Suppressor macrophage (primary cell): ENCODE measurements at regions not wholly inside any gene's neighbourhood (a gene's known extent, or its start where the extent isn't known, plus 50 kb on each side); places are given as distances from the start of the nearest gene placed in this dataset.

Experiments
- DNase-seq, 4 experiments: peaks; one replicate each; pipeline ENCODE4 v3.0.0-alpha.2; 2020 to 2022

GRCh38 chr20:7087803-7088202 lies 320.3 kb downstream of the BMP2 start:
- no peak for DNase-seq

GRCh38 chr20:7090001-7090400 lies 322.5 kb downstream of the BMP2 start:
- DNase-seq: no peak

DNA sequence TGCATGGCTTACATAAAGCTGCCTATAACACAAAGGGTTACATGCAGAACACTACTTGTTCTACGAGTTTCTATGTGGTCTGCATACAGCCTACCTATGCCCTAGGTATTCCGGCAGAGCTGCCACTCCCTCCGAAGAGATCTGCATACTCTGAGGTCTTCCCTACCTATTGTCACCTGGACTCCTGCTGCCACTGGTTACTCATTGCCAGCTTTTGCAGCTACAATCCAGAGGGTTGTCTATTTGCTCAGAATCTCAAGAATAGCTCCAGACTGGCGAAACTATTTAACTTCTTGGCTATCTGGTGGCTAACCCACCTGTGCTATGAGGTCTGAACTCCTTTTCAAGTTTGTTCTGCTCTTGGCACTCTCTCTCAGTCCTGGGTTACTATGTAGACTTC lies 323.3 kb downstream of the BMP2 start:
- no peak for DNase-seq

- no peak for DNase-seq
Observed at GRCh38 chr20:7091655-7092054, 324.2 kb downstream of the BMP2 start.

GRCh38 chr20:7094438-7094997 lies 327.0 kb downstream of the BMP2 start:
- peak; percentile 55 to 78 (median 68) for DNase-seq

DNA sequence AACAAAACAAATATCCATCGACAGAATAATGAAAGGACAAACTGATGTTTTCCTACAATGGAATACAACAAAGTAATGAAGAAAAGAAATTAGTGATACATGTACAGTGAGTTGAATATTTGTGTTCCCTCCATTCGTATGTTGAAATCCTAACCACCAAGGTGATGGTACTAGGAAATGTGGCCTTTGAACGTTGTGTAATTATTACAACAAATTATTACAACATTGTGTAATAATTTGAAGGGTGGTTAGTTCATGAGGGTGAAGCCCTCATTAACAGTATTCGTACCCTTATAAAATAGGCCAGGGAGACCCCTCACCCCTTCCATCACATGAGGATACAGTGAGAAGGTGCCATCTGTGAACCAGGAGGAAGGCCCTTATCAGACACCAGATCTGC lies 339.4 kb downstream of the BMP2 start:
- no peak for DNase-seq

DNA sequence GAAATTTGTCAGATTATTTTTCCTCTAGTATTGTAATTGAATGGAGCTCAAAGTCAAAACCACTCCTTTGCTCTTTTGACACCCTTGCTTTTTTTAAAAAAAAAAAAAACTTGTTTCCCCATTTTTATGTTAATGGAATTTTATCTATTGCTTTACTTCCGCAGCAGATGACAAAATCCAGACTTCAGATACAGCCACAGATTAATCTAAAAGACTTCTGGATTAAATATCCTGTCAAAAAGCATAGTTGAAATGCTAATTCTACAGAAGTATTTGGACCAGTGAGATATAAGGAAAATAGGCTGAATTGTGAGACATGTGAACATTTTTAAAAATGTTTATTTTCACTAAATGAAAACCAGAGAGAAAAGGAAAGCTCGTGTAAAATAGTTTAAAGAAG lies 341.4 kb downstream of the BMP2 start:
- no peak for DNase-seq

GRCh38 chr20:7113577-7114466 lies 346.3 kb downstream of the BMP2 start:
- DNase-seq: peak in 3 of 4 experiments; percentile 1 to 18 (median 5)

GRCh38 chr20:7123457-7123856 lies 356.0 kb downstream of the BMP2 start:
- DNase-seq: no peak

GRCh38 chr20:7124120-7124519 lies 356.6 kb downstream of the BMP2 start:
- DNase-seq: no peak

DNA sequence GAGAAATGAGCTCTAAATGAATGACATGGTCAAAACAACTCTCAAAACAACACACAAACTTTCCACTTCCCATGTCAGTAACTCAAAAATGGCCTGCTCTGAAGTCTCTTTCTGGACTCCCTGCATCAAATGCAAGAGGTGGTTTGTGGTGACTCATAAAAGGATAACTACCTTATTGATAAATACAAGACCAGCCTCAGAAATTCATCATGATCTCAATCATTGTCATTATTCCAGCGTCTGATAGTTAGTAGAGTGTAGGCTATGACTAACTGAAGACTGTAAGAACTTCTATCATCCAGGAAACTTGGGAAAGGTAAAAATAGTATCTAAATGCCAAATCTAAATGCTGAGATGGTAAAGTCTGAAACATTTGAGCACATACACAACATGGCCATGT lies 369.4 kb downstream of the BMP2 start:
- DNase-seq: no peak

- DNase-seq: no peak
Observed at GRCh38 chr20:7137395-7138151, 370.1 kb downstream of the BMP2 start.

DNA sequence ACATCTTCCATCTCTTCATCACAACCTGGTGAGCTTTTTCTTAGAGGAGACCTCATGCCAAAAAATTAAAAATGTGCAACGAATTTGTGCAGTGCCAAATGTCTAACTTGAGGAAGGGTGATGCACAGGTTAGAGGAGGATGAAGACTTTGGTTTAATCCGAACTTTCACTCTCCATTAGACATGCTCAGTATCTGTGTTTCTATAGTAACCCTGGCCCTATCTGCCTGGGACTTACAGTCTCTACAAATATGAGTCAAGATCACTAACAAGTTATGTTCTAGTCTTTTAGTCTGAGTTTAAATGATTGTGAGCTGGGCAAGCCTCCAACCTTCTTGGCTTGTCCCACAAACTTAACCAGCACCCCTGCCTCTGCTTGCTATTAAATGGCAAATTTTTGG lies 377.0 kb downstream of the BMP2 start:
- no peak for DNase-seq

DNA sequence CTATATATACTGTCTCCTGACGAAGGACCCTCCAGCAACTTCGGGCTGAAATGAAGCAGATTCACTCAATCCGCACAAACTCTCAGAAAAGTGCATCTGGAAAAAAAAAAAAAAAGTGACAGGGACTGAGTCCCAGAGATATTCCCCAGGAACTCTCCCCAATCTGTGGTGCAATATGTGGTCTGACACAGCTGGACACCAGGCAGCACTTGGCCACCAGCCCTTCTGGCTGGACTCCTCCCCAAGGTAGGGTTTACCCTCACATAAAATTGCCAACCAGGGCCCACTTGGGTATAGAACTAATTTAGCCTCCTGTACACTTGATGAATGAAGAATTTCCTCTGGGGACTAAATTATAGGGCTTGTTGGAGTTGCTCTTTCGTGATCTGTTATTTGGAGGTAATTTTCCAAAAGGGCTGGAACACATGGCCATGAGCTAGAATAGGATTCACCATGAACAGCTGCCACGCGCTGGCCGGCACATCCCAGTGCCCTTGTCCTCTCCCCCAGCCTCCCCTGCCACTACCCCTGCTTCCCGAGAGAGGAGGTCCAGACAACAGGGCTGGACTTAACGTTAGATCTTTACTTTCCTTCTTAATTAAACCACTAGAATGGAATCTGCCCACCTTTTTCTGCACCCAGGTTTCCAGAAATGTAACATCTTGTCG lies 379.2 kb downstream of the BMP2 start:
- no peak for DNase-seq

DNA sequence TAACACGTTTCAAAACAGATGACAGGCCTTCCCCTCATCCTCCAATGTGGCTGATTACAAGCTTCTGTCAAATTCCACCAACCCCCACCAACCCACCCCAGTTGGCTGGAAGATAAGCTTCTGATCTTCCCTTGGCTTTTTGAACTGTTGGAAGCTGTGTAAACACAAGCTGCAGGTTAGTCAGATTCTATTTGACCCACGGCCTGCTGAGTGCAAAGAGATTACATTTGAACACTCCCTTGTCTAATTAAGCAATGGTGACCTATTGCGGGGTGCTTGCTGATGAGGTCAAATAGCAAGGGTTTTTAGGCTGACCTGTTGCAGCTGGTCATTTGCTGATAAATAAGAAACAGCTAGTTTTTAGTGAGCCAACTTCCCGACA lies 379.7 kb downstream of the BMP2 start:
- DNase-seq: no peak

- DNase-seq: no peak
Observed at GRCh38 chr20:7151676-7152470, 384.4 kb downstream of the BMP2 start.

- no peak for DNase-seq
Observed at GRCh38 chr20:7155282-7155681, 387.8 kb downstream of the BMP2 start.

GRCh38 chr20:7155794-7156193 lies 388.3 kb downstream of the BMP2 start:
- DNase-seq: no peak

- DNase-seq: no peak
Observed at GRCh38 chr20:7159903-7160302, 392.4 kb downstream of the BMP2 start.

DNA sequence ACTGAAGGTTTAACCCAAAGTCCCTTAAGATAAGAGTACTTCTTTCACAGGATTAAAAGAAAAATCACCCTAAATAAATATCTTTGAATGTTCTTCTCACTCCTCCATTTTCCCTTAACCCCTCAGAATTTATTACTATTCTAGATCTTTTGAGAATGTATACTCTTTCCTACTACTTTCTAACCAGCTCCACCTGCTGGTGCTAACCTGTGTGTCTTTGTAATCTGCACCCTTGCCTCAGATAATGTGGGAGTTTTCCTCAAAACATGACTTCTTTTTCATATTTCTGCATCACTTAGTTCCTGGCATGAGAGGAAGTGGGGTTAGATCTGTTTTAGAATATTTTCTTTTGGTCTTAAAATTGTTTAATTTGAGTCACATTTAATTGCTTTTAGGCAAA lies 394.2 kb downstream of the BMP2 start:
- DNase-seq: peak in 1 of 4 experiments; percentile 2

GRCh38 chr20:7171911-7172310 lies 404.4 kb downstream of the BMP2 start:
- DNase-seq: no peak

GRCh38 chr20:7174554-7174953 lies 407.1 kb downstream of the BMP2 start:
- DNase-seq: no peak
